ENCODE measurements at regions not wholly inside any gene's neighbourhood (a gene's known extent, or its start where the extent isn't known, plus 50 kb on each side); places are given as distances from the start of the nearest gene placed in this dataset.

GRCh38 chr7:25863729-25864110, 288.3 kb upstream of the NFE2L3 start:
- no peak for TF ChIP-seq POLR2AphosphoS5 (IDR thresholded peaks at IDR 0.05; ENCODE audit: borderline replicate concordance, low read depth, low read length)
- TF ChIP-seq EZH2 (IDR thresholded peaks at IDR 0.05) = no peak

All from SK-N-MC (cell line).